ENCODE measurements at regions not wholly inside any gene's neighbourhood (a gene's known extent, or its start where the extent isn't known, plus 50 kb on each side); places are given as distances from the start of the nearest gene placed in this dataset.

- peak; percentile 53 for DNase-seq (ENCODE audit: low read depth)
Measured at GRCh38 chr2:226652983-226653765, 146.4 kb downstream of the IRS1 start.

DNA sequence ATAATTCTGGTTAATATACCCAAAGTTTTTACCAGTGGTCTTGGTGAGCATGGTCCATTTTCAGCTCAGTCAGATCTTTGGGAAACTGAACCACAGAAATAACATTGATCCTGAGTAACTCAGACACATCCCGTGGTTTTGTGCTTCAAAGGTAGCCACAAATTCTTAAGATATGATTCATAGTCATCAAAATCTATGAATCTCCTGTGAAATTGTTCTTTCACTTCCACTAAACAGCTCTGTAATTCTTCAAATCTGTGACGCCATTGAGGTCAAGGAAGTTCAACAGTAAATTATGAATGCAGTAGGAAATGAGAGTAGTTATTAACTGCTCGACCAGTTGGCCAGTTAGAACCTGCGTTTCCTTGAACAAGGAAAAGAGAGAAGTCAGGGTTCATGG lies 147.3 kb downstream of the IRS1 start:
- DNase-seq (ENCODE audit: low read depth) = peak; percentile 66

DNA sequence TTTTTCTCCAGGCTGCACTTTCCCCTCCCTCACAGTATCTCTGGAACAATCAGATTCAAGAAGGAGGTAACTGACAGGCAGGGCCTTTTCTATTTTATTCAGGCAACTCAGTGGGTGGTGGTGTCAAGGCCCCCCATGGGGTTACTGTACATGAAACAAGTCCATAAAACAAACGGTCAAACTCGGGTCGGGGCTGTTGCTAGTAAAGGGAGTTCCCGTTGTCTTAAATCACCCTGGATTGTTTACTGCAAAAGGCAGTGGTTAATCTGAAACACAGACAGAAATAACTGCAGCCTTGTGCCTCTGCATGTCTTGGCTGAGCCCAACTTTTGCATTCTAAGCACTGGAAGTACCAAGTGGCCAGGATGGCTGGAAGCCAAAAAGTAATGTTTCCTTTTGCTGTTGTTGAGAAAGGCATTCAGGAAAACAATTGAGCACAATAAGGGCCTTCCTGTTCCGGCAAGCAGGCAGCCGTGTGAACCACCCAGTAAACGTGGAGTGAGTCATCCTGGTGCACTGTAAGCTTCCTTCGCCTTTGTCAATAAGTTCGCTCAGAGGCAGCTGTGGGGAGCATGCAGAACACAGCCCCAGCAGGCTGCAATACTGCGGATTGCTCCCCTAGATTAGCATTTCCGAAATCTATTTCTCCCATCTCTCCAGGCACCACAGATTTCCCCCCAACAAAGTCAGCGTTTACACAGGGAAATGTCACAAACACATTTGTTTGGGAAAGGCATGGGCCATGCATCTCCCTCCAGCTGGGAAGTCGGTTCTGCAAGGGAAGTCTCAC lies 149.6 kb downstream of the IRS1 start:
- DNase-seq (ENCODE audit: low read depth) = peak; percentile 98

- no peak for DNase-seq (ENCODE audit: low read depth)
Measured at GRCh38 chr2:226649201-226649600, 150.4 kb downstream of the IRS1 start.

- DNase-seq (ENCODE audit: low read depth) = peak; percentile 80
Measured at GRCh38 chr2:226647621-226648518, 151.8 kb downstream of the IRS1 start.

GRCh38 chr2:226644399-226644865 lies 155.2 kb downstream of the IRS1 start:
- no peak for DNase-seq (ENCODE audit: low read depth)

GRCh38 chr2:226643946-226644282 lies 155.7 kb downstream of the IRS1 start:
- no peak for DNase-seq (ENCODE audit: low read depth)

DNA sequence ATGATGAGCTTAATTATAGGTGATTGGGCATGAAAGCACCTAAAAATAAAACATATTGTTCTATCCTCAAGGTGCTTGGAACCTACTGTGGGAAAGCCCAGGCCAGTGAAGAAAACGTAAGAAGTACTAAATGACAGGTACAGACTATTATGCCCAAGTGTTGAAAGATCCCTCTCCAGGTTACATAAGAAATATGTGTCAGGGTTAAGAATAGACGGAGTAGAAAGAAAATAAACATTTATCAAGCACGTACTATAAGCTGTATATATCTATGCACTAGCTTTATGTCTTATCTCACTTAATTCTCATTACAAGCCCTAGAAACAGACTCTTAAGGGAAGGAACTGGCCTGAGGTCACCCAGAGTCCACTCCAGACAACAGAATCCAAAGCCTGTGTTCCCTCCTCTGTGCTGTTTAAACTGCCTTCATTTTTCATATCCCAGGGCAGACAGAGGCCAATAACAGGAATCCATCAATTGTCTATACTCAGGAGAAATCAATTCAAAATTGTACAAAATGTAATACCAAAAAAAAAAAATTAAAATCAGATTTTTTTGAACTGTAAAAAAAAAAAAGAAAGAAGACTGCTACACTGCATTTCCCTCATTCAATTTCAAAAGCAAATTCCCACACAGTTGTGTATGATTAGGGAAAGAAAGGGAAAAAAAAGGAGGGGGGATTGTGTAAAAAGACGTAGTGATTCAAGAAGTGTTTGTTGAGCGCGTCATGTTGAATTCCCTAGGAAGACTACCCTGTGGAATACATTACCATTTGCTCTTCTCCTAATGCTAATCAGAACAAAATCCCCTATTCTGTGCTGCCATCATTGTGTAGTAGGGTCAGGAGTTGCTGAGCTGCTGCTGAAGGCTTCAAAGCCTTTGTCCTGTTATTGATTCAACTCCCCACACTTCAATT lies 156.3 kb downstream of the IRS1 start:
- DNase-seq (ENCODE audit: low read depth) = no peak

GRCh38 chr2:226641008-226641407 lies 158.6 kb downstream of the IRS1 start:
- DNase-seq (ENCODE audit: low read depth) = no peak

DNA sequence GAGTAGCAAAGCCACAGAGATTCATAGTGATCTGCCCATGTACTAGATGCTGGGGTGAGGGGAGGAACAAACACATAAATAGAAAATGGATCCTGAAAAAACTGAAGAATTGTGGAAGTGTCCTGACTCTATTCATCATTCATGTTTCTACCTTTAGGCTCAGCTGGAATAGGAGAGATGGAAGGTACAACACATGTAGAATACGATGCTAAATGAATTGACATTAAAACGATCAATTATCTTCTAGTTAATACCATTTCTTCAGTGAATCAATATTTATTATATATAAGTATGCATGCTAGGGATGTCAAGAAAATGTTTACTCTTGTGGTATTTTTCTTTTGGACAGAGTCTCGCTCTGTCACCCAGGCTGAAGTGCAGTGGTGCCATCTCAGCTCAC lies 159.1 kb downstream of the IRS1 start:
- DNase-seq (ENCODE audit: low read depth) = no peak

GRCh38 chr2:226639550-226639949 lies 160.1 kb downstream of the IRS1 start:
- DNase-seq (ENCODE audit: low read depth) = no peak

DNA sequence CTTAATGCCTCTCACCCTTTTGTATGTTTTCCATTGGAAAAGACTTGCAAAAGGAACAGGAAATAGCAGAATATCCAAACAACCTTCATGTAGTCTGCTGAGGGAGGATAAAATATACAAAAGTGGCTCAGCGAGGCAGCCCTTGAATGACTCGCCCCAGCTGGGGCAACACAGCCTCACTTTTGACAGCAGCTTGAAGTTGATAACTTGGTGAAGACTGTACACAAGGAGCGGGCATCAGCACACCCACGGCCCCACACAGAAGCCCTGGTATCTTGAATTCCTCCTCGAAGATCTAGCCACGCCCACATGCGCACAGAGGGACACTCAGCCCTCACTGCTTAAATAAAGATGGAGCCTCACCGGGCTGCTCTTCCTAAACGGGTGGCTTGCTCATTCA lies 161.0 kb downstream of the IRS1 start:
- DNase-seq (ENCODE audit: low read depth) = no peak

- DNase-seq (ENCODE audit: low read depth) = no peak
Measured at GRCh38 chr2:226637383-226637782, 162.2 kb downstream of the IRS1 start.

GRCh38 chr2:226636586-226636985 lies 163.0 kb downstream of the IRS1 start:
- DNase-seq (ENCODE audit: low read depth) = no peak

- peak; percentile 77 for DNase-seq (ENCODE audit: low read depth)
Measured at GRCh38 chr2:226634943-226635604, 164.5 kb downstream of the IRS1 start.

- DNase-seq (ENCODE audit: low read depth) = no peak
Measured at GRCh38 chr2:226631671-226632070, 167.9 kb downstream of the IRS1 start.

DNA sequence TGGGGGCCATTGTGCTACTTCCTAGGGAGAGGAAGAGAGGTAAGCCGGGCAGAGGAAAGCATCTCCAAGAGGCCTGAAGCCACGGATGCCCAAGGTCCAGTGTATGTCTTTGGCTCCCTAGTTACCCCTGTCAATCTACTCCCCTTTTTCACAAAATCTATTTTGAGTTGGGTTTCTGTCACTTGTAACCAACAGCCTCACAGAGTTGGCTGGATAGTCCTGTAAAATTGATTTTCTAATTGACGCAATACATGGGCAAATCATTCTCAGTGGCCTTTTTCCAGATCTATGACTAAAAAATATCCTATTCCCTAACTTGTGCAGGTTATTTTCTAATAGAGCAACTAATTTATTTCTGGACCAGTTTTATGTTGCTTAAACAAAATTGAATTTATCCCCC lies 168.4 kb downstream of the IRS1 start:
- no peak for DNase-seq (ENCODE audit: low read depth)

GRCh38 chr2:226625946-226626345 lies 173.7 kb downstream of the IRS1 start:
- DNase-seq (ENCODE audit: low read depth) = no peak

DNA sequence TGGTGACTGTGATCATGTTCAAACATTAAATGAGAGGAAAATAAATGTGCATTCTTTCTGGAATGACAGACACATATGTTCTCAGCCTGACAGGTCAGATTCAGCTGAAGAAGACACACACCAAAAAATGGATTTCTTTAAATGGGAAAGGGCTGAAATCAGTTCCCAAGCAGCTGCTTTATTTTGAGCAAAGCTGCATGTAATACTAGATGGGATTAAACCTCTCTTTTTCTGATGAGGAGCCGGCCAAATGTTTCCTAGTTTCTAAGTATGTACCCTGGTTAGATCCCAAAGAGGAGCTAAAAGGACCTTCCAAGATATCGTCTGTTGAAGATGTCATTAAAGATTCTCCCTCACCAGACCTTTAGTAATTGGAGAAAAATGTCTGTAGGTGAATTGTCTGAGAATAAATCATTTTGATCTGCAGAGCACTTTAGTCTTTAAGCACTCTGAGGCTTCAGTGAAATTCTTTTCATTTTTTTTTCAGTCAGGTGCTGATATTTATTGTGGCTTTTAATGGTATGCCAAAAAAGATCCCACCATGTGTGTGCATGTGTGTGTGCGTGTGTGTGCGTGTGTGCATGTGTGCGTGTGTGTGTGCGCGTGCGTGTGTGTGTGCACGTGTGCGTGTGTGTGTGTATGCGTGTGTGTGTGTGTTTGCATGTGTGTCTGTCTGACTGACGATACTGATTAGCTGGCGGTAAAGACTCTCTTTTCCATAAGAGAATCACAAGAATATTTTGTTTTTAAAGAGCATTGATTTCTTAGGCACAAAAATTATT lies 175.8 kb downstream of the IRS1 start:
- peak; percentile 80 for DNase-seq (ENCODE audit: low read depth)

Measured in myocyte (in vitro differentiated cells).